ENCODE measurements at regions not wholly inside any gene's neighbourhood (a gene's known extent, or its start where the extent isn't known, plus 50 kb on each side); places are given as distances from the start of the nearest gene placed in this dataset.

GRCh38 chr6:131418441-131418840 is 154.6 kb upstream of the ARG1 start:
- no peak overlapping the region for H3K4me3 ChIP-seq (ENCODE audit: low read depth, low read length)
- no peak for DNase-seq (ENCODE audit: low read depth)
- in situ Hi-C loops (cut with HindIII; ENCODE audit: low sequenced_read_pairs) = no loop called here
- TF ChIP-seq, protein P1, sequence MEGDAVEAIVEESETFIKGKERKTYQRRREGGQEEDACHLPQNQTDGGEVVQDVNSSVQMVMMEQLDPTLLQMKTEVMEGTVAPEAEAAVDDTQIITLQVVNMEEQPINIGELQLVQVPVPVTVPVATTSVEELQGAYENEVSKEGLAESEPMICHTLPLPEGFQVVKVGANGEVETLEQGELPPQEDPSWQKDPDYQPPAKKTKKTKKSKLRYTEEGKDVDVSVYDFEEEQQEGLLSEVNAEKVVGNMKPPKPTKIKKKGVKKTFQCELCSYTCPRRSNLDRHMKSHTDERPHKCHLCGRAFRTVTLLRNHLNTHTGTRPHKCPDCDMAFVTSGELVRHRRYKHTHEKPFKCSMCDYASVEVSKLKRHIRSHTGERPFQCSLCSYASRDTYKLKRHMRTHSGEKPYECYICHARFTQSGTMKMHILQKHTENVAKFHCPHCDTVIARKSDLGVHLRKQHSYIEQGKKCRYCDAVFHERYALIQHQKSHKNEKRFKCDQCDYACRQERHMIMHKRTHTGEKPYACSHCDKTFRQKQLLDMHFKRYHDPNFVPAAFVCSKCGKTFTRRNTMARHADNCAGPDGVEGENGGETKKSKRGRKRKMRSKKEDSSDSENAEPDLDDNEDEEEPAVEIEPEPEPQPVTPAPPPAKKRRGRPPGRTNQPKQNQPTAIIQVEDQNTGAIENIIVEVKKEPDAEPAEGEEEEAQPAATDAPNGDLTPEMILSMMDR (IDR thresholded peaks at IDR 0.05; ENCODE audit: low read depth, low read length, missing control alignments) = no peak

DNA sequence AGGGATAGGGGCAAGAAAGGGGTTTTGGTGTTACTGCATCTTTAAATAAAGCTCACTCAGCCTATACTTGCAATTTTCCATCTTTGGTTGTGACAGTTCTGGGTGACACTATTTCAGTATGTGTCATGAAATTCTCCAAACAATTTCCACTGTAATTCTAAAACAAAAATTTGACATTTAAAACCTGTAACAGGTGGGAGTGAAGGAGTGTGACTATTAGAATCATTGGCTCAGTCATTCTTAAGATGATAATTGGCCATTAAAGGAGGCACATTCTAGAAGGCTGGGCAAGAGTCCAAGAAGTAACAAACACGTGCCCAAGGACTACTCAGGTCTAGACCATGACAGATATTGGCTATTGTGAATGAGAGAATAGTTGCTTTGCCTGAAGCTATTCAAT is 153.3 kb upstream of the ARG1 start:
- TF ChIP-seq, protein P1 (IDR thresholded peaks at IDR 0.05; ENCODE audit: low read depth, low read length, missing control alignments) = no peak
- in situ Hi-C loops (cut with HindIII; ENCODE audit: low sequenced_read_pairs) = no loop called here

GRCh38 chr6:131424016-131424415 is 149.0 kb upstream of the ARG1 start:
- no peak for DNase-seq (ENCODE audit: low read depth)
- in situ Hi-C loops (cut with HindIII; ENCODE audit: low sequenced_read_pairs) = no loop called here
- H3K4me3 ChIP-seq (ENCODE audit: low read depth, low read length) = no peak overlapping the region
- TF ChIP-seq, protein P1 (IDR thresholded peaks at IDR 0.05; ENCODE audit: low read depth, low read length, missing control alignments) = no peak

More for the DNA sequence above, 153.3 kb upstream of the ARG1 start:
- no peak for DNase-seq (ENCODE audit: low read depth)
- no peak overlapping the region for H3K4me3 ChIP-seq (ENCODE audit: low read depth, low read length)

DNA sequence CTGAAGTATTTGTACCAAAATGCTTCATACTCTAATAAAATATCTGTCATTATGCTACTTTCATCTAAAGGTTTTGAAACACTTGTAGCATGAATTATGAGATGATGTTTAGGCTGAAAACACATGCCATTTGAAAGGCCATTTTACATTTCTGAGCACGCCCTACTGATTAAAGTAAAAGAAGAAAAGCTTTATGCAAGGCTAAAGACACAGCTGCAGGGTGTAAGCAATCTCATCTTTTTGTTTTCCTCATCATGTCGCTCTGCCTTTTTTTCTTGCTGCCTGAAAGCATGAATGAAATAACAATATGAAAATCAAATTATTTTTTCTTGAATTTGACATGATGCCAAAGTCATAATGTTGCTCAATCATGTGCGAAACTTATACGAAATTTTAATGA is 148.6 kb upstream of the ARG1 start:
- in situ Hi-C loops (cut with HindIII; ENCODE audit: low sequenced_read_pairs) = no loop called here
- H3K4me3 ChIP-seq (ENCODE audit: low read depth, low read length) = no peak overlapping the region
- no peak for DNase-seq (ENCODE audit: low read depth)
- TF ChIP-seq, protein P1 (IDR thresholded peaks at IDR 0.05; ENCODE audit: low read depth, low read length, missing control alignments) = no peak

GRCh38 chr6:131427434-131428058 is 145.5 kb upstream of the ARG1 start:
- TF ChIP-seq, protein P1 (IDR thresholded peaks at IDR 0.05; ENCODE audit: low read depth, low read length, missing control alignments) = no peak
- in situ Hi-C loops (cut with HindIII; ENCODE audit: low sequenced_read_pairs) = no loop called here
- DNase-seq (ENCODE audit: low read depth) = no peak
- H3K4me3 ChIP-seq (ENCODE audit: low read depth, low read length) = no peak overlapping the region

GRCh38 chr6:131430531-131430930 is 142.5 kb upstream of the ARG1 start:
- in situ Hi-C loops (cut with HindIII; ENCODE audit: low sequenced_read_pairs) = no loop called here
- TF ChIP-seq, protein P1 (IDR thresholded peaks at IDR 0.05; ENCODE audit: low read depth, low read length, missing control alignments) = no peak
- DNase-seq (ENCODE audit: low read depth) = no peak
- no peak overlapping the region for H3K4me3 ChIP-seq (ENCODE audit: low read depth, low read length)

Data from astrocyte of the cerebellum (primary cell).